ENCODE measurements at regions not wholly inside any gene's neighbourhood (a gene's known extent, or its start where the extent isn't known, plus 50 kb on each side); places are given as distances from the start of the nearest gene placed in this dataset.
"Not testable (repeated sequence)": the region's sequence is repeated elsewhere in the genome, so short reads cannot be mapped to it uniquely, and the experiment has no call there.

- intact Hi-C loops (cut with DNase I), result no loop called here
- Histone ChIP-seq H3K36me3 (no peaks in the 10 kb centered on the region), H3K9me3 (peaks cover 0 to 2% (median 0%) of the 10 kb centered on the region in 4 donors), H3K27ac (no peak overlapping the region), H3K4me1 (no peaks in the 10 kb centered on the region), H3K4me3 (no peak overlapping the region), H3K27me3 (no peaks in the 10 kb centered on the region)
- DNase-seq, result no peak
- TF ChIP-seq POLR2AphosphoS5 (IDR thresholded peaks at IDR 0.05) (no peak), POLR2A (IDR thresholded peaks at IDR 0.05) (no peak), CTCF (IDR thresholded peaks at IDR 0.05) (no peak), EP300 (IDR thresholded peaks at IDR 0.05) (no peak)
- 84 to 87% methylated on average over 3 of the region's 3 CpGs for WGBS, 2 donors
Measured at GRCh38 chr15:69763831-69764230, 311.2 kb downstream of the RPLP1 start.

- no peak for TF ChIP-seq POLR2A (IDR thresholded peaks at IDR 0.05)
- H3K9me3 ChIP-seq, result peaks cover 0 to 2% (median 0%) of the 10 kb centered on the region in 4 donors
- H3K27me3 ChIP-seq, result no peaks in the 10 kb centered on the region
- intact Hi-C loops (cut with DNase I), result no loop called here
- H3K36me3 ChIP-seq, result no peaks in the 10 kb centered on the region
- no peak overlapping the region for H3K4me3 ChIP-seq
- no peaks in the 10 kb centered on the region for H3K4me1 ChIP-seq
- no peak overlapping the region for H3K27ac ChIP-seq
- DNase-seq, result no peak
Measured at GRCh38 chr15:69766156-69766555, 313.5 kb downstream of the RPLP1 start.

GRCh38 chr15:69767191-69767590 lies 314.6 kb downstream of the RPLP1 start:
- Histone ChIP-seq H3K4me1 (no peaks in the 10 kb centered on the region), H3K36me3 (no peaks in the 10 kb centered on the region), H3K4me3 (no peak overlapping the region), H3K9me3 (peaks cover 0 to 2% (median 0%) of the 10 kb centered on the region in 4 donors), H3K27me3 (no peaks in the 10 kb centered on the region), H3K27ac (no peak overlapping the region)
- TF ChIP-seq POLR2A (IDR thresholded peaks at IDR 0.05) (no peak), CTCF (IDR thresholded peaks at IDR 0.05) (no peak), EP300 (IDR thresholded peaks at IDR 0.05) (no peak), POLR2AphosphoS5 (IDR thresholded peaks at IDR 0.05) (no peak)
- intact Hi-C loops (cut with DNase I), result no loop called here
- DNase-seq, result no peak
- WGBS, 2 donors, result 87 to 89% methylated on average over 4 of the region's 4 CpGs

GRCh38 chr15:69769336-69769735 lies 316.7 kb downstream of the RPLP1 start:
- H3K27me3 ChIP-seq; H3K9me3 ChIP-seq; DNase-seq; H3K4me3 ChIP-seq; H3K4me1 ChIP-seq; intact Hi-C loops (cut with DNase I); H3K36me3 ChIP-seq; H3K27ac ChIP-seq: not testable (repeated sequence)
- WGBS, 2 donors, result 65 to 87% methylated on average over 6 of the region's 6 CpGs

- H3K4me3 ChIP-seq; H3K9me3 ChIP-seq; H3K4me1 ChIP-seq; H3K27me3 ChIP-seq; H3K36me3 ChIP-seq; intact Hi-C loops (cut with DNase I); DNase-seq; H3K27ac ChIP-seq: not testable (repeated sequence)
- WGBS, 2 donors, result 84 to 89% methylated on average over 3 of the region's 3 CpGs
Measured at GRCh38 chr15:69774258-69774657, 321.6 kb downstream of the RPLP1 start.

- intact Hi-C loops (cut with DNase I); H3K27ac ChIP-seq; H3K27me3 ChIP-seq; H3K4me1 ChIP-seq; H3K9me3 ChIP-seq; DNase-seq; H3K4me3 ChIP-seq; H3K36me3 ChIP-seq: not testable (repeated sequence)
- WGBS, 2 donors, result 98 to 99% methylated on average over 2 of the region's 2 CpGs
Measured at GRCh38 chr15:69774711-69775110, 322.1 kb downstream of the RPLP1 start.

- WGBS, 2 donors, result 89 to 90% methylated on average over 2 of the region's 2 CpGs
- TF ChIP-seq POLR2A (IDR thresholded peaks at IDR 0.05), result no peak
- TF ChIP-seq EP300 (IDR thresholded peaks at IDR 0.05), result no peak
- TF ChIP-seq POLR2AphosphoS5 (IDR thresholded peaks at IDR 0.05), result no peak
- TF ChIP-seq CTCF (IDR thresholded peaks at IDR 0.05), result no peak
- Histone ChIP-seq H3K4me1 (no peaks in the 10 kb centered on the region), H3K36me3 (no peaks in the 10 kb centered on the region), H3K27me3 (no peaks in the 10 kb centered on the region), H3K27ac (no peak overlapping the region), H3K9me3 (peaks cover 0 to 6% (median 0%) of the 10 kb centered on the region in 4 donors), H3K4me3 (no peak overlapping the region)
- DNase-seq, result no peak
- intact Hi-C loops (cut with DNase I), result no loop called here
Measured at GRCh38 chr15:69777356-69777755, 320.4 kb downstream of the TLE3 start.

Measured in sigmoid colon (tissue), 6 donors.